Fibroblast of skin of left biceps (primary cell): ENCODE measurements at regions not wholly inside any gene's neighbourhood (a gene's known extent, or its start where the extent isn't known, plus 50 kb on each side); places are given as distances from the start of the nearest gene placed in this dataset.
"Not testable (repeated sequence)": the region's sequence is repeated elsewhere in the genome, so short reads cannot be mapped to it uniquely, and the experiment has no call there.

Source experiments
- DNase-seq, 2 experiments: peaks; one replicate each; pipeline ENCODE4 v3.0.0-alpha.2; 2013; ENCODE audit warnings: low read depth in 2 of 2

DNA sequence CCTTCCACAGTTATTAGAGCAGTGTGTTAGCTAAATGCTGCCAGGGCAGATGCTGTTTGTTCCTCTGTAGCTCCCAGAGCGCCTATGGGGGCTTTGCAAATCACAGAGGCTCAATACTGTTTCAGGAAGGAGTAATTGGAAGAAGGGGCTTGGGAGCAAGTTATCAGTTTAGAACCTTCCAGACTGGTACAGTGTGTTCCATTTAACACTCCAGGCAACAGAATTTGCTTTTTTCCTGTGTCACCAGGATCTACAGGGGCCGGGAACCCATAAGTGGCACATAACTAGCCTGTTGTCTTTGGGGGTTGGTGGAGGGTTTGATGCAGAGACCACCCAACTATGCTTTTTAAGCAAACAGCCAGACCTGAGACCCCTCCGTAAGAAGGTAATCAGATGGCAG lies 307.3 kb upstream of the KCNN2 start:
- DNase-seq: no peak

DNA sequence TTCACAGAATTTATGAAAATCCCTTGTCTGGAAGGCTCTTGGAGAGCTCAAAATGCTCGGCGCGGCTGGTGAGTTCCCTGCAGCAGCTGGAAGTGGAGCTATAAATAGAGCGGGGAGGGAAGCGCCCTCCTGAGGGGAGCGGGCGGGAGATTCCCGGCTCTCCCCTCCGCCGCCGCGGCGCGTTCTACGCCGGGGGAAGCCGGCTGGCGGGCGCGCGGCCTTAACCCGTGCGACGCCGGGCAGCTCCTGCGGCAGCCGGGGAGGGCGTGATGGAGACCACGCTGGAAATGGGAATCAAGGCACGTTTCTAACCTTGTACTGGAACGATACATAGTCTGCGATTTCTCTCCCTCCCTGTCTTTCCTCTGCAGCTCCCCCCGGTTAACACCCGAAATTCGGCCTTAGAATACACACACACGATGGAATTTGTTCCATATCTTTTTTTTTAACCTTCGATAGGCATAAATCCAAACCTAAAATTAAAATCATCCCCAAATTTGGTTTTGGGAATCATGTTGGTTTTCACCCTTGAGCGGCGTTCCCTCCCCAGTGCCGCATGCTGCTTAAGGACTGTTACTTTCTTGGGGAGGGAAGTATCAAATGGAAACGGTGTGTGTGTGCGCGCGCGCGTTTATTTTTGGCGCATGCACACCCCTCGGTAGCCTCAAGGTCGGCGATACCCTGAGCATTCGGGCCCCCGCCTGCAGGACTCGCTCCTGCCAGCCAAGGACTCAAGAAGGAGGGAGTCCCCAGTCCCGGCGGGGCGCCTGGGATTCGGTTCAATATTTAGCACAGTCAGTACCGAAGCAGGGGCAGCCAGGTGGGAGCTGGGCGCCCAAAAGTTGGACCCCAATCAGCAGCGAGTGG lies 306.3 kb upstream of the KCNN2 start:
- peak; percentile 2 to 19 for DNase-seq

- DNase-seq: no peak
Measured at GRCh38 chr5:114056185-114056538, 305.7 kb upstream of the KCNN2 start.

DNA sequence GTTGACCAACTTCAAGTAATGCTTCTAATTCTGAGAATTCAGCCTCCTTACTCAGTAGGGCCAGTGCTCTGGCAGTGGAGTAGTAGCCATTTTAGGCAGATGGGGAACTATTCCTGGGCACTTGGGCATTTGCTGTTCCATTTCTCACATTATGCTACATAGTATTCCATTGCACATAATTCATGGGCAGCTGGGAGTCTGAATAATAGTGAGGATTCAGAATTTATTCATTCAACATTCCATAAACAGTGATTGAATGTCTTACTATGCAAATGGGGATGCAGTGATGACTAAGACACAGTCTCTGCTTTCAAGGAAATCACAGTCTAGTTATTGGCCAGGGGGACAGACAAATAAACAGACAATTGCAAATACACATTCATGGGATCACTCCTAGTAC lies 301.0 kb upstream of the KCNN2 start:
- DNase-seq: no peak

DNA sequence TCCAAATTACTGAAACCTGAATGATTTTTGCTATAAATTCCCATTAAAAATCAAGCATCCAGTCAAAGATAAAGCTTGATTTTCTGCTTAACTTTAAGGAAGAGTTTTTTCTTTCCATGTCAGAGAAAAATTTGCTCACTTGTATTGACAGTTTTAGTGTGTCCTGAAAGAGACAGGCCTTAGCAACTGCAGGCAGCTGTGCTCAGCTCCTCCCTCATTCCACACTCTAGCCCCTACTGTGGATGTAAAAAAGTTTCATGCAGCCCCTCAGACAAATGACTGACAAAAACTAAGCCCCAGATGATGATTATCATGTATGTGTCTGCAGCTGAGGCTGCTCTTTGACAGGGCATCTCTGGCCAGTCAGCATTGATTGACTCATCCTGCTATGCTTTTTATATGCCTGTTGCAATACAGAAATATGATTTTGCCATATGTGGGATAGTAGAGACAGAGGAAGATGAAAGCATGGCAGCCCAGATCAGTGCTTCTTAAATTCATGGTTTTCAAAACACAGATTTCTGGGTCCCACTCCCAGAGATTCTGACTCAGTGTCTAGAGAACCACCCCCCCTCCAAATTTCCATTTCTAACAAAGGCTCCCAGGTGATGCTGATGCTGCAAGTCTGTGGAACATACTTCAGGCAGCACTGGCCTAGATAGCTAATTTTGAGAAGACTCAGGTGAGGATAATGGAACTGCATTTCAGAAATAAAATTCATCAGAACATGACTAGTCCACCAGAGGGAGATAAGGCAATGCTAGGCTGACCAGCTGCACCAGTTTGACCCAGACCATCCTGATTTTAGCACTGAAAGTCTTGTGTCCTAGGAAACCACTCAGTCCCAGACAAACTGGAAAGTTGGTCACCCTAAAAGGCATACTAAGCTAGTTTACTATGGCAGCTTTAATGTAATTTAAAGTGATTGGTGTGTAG lies 298.7 kb upstream of the KCNN2 start:
- no peak for DNase-seq

DNA sequence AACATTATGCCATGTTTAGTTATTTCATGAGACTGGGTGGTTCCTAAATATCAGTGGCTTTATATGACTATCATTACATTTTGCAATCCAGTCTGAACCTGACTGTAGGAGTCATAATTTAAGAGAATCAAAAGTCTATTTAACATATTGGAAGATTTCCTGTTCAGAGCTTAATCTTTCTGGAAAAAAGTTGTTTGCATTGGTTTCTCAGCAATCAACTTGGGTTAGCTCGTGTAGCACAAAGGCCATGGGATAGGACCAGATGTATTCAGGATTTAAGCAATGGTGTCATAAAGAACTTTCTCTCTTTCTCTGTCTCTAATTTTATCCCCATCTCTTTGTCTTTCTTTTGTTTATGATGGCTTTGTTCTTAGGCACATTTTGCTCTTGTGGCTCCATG lies 296.0 kb upstream of the KCNN2 start:
- DNase-seq: no peak

DNA sequence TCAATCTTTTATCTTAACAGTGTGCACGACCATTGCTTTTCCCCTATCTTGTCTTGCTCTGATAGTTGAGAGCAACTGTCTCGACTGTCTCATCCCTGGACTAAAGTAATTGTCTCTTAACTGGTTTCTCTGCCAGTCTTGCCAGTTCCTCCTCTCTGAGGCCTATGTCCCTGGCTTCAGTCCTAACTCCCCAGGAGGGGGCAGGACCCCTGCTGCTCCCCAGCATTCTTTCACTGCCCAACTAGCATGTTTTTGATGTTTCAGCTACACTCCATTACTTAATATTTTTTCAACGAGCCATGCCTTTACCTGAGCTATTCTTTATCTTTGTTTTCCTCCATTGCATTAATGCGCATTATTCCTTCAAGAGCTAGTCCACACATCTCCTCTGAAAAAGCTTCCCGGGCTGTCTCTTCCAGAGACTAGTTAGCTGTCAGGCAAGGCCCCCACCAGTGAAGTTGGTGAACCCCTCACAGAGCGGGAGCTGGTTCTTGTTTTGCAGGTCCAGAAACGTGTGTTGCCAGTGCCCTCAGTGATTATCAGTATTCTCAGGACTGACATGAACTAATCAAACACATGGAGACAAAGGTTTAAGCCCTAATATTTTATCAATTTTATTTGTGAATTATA lies 291.7 kb upstream of the KCNN2 start:
- DNase-seq: no peak

DNA sequence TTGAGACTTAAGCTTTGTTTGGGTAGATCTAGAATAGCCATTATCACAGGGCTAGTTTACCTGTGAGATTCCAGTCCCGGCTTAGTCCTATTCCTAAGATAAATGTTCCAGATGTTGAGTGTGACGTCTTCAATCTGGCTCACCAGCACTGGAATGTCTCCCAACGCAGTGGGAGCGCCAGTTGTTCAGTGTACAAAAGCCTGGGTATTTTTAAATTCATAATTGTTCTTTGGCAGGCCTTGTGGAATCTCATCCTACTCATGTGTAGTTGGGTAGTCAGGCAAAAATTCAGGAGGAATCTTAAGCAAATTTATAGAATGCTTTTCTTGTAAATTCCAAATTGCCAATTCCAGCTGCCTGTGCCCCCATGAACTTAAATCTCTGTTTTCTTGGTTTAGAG lies 272.6 kb upstream of the KCNN2 start:
- no peak for DNase-seq

DNA sequence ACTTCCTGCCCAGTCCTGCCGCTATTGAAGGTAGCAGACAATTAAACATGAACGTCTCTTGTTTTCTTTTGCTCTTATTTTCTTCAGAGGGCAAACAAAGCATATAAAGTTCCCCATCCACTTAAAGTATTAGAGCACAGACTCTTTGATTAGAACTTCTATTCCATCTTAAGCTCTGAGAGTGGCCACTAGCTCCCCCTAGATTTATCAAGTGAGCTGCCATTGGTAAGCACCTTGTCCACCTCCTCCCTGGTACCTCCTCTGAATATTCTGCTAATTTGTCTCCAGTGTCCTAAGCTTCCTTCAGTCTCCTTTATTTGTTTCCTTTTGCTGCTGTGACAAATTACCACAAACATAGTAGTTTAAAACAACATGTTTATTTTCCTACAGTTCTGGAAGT lies 264.3 kb upstream of the KCNN2 start:
- DNase-seq: no peak

GRCh38 chr5:114099161-114099560 lies 262.7 kb upstream of the KCNN2 start:
- no peak for DNase-seq

- DNase-seq: peak in 1 of 2 experiments; percentile 6
Measured at GRCh38 chr5:114101153-114101552, 260.7 kb upstream of the KCNN2 start.

- no peak for DNase-seq
Measured at GRCh38 chr5:114113604-114114003, 248.3 kb upstream of the KCNN2 start.

DNA sequence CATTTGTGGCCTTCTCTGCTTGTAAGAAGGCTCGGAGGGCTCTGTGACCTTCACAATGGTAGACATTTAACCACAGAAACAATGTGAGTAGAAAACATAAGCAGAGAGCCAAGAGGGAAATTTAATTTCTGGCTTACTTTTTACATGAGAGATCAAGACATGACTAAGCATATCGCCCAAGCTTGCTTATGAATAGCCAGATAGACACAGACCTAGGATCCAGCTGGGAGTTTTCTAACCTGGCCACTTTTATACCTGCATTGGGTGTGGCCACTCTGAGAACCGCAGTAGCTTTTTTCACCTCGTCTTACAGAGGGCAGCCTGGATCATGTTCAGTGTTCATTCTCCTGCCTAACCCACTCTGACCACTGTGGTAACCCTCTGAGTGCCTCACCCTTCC lies 244.9 kb upstream of the KCNN2 start:
- DNase-seq: no peak

DNA sequence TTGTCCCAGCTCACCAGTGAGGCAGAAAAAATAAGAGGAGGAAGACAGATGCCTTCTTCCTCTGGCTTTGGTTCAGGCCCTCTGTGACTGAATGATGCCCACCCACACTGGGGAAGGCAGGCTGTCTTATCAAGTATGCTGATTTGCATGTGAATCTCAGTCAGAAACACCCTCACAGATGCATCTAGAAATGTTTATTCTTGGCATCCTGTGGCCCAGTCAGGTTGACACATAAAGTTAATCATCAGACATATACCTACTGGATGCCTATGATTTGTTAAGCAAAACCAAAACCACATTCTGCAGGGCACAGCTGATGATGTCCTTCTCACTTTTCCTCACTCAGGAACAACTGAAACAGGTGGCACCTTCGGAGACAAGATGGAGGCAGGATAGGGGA lies 243.4 kb upstream of the KCNN2 start:
- no peak for DNase-seq

DNA sequence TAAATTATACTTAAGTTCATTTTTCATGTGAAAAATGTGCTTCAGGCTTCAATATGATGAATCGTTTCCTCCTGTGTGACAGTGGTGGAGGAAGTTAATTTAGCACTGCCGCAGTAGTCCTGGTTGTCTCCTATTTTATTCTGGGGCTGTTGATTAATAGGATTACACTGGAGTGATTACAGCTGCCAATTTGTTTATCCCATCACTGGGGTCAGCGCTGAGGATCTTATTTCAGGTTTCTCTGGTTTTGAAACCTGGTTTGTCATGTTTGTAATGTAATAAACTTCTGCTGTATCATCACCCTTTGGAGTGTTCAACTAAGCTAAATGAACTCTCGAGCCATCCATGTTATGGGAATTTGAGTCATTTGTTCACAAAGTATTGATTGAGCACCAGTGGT lies 241.7 kb upstream of the KCNN2 start:
- DNase-seq: no peak

GRCh38 chr5:114122852-114123251 lies 239.0 kb upstream of the KCNN2 start:
- no peak for DNase-seq

GRCh38 chr5:114123654-114124053 lies 238.2 kb upstream of the KCNN2 start:
- no peak for DNase-seq

GRCh38 chr5:114146398-114146797 lies 215.5 kb upstream of the KCNN2 start:
- DNase-seq: no peak

DNA sequence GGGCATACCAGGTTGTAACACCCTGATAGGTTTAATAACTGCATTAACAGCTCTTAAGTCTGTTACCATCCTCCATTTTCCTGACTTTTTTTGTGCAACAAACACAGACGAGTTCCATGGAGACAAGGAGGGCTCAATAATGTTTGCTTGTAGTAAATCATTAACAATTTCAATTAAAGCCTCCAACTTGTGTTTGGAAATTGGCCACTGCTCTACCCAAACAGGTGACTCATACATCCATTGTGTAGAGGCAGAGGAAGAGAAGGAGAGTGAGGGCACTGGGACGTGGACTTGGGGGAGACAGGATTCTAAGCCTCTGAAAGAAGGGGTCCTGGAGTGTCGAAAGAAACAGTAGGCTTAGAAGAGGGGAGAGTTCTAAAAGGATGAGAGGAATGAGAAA lies 213.6 kb upstream of the KCNN2 start:
- no peak for DNase-seq

GRCh38 chr5:114148728-114149127 lies 213.1 kb upstream of the KCNN2 start:
- not testable (repeated sequence) for DNase-seq

DNA sequence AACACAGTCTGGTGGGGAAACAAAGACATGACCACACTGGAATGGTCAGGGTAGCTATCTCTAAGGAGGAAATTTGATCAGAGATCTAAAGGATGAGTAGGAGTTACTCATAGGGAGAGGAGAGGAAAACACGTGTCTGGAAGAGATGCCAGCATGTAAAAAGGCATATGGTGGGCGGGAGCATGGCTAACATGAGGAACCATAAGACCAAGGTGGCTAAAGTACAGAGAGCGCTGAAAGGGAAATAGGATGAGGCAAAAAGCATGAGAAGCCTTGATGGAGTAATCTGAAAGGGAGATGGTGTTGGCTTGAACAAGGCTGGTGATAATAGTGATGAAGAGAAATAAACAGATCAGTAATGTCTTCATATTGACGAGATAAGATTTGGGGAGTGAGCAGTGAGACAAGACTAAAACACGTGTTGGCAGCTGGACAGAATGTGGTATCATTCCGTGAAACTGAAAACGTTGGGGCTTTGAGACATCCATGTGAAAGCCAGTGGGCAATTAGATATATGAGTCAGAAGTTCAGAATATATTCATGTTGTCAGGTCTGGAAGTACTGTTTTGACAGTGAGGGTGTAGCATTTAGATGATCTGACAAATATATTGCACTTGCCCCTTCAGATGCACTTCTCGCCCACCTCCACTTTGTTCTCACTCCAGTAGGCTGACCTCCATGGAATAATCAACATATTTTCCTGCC lies 209.1 kb upstream of the KCNN2 start:
- no peak for DNase-seq

DNA sequence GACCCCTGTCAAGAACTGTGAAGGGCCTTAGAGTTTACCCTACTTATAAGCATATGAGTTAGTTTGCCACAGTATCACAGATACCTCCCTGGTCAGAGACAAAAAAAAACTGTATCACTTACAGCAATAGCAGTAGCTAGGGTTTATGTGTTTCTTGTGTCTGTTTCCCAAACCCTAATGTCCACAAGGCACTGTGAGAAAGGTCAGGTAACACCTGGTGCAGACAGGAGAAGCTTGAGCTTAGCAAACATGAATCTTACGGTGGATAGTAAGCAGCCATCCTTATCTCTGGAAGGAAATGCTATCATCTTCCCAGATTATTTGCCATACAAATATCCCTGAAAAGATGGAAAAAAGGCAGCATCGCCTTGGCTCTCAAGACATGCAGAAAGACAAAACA lies 208.5 kb upstream of the KCNN2 start:
- DNase-seq: no peak
